ENCODE measurements at regions not wholly inside any gene's neighbourhood (a gene's known extent, or its start where the extent isn't known, plus 50 kb on each side); places are given as distances from the start of the nearest gene placed in this dataset.

GRCh38 chr17:73934696-73935095, 268.8 kb upstream of the RPL38 start:
- TF ChIP-seq MYBL2 (CRISPR knock-in tag; IDR thresholded peaks at IDR 0.05) (no peak), ETV6 (CRISPR knock-in tag; IDR thresholded peaks at IDR 0.05) (no peak), NR2C2 (CRISPR knock-in tag; IDR thresholded peaks at IDR 0.05) (no peak), CTCF (IDR thresholded peaks at IDR 0.05) (no peak)
